HCT116 (cell line): ENCODE measurements at regions not wholly inside any gene's neighbourhood (a gene's known extent, or its start where the extent isn't known, plus 50 kb on each side); places are given as distances from the start of the nearest gene placed in this dataset.

Experiments used
- ATAC-seq: fragments of 200-7000 bp; cut with Tn5 transposase; 2 replicates; pipeline ENCODE4 v1.9.1; 2020; ENCODE audit warnings: mild to moderate bottlenecking, moderate library complexity
- BruUV-seq: library from RNA; stranded (reverse); fragments of 400-500 nt; replicated peaks from 2 replicates; lab custom pipeline; 2021; lab: Mats Ljungman, UMichigan
- CTCF ChIA-PET: fragments of 300-600 bp; sonication (Branson Sonifier 250); formaldehyde crosslinking; loops from one replicate; lab custom pipeline; 2021; ENCODE audit warnings: antibody characterized with exemption; lab: Charles Lee
- POLR2A ChIA-PET: fragments of 300-600, 350-600 bp; sonication (Branson Sonifier 250); formaldehyde crosslinking; loops from one replicate; lab custom pipeline; 2021; ENCODE audit warnings: antibody characterized with exemption; lab: Charles Lee
- RAD21 ChIA-PET, 2 experiments: fragments of 300-600 bp; sonication (Branson Sonifier 250); formaldehyde crosslinking; loops; one replicate each; lab custom pipeline; 2023; ENCODE audit warnings: low total read pairs in 2 of 2; ENCODE audit not compliant: uncharacterized antibody in 2 of 2, unreplicated experiment in 2 of 2, low non-redundant PET in 1 of 2; lab: Charles Lee
- DNase-seq: peaks from one replicate; pipeline ENCODE4 v3.0.0-alpha.2; 2010; ENCODE audit warnings: low read depth, low spot score
- H2AFZ ChIP-seq: fragments of 200-600 bp; shearing (Covaris generic), sonication (generic); 2 replicates; pipeline ENCODE4 v1.6.1; 2017; ENCODE audit warnings: low read depth, mixed run types, mixed read lengths, antibody characterized with exemption, low read length; ENCODE audit not compliant: poor library complexity, severe bottlenecking
- H3K27ac ChIP-seq: 2 replicates; pipeline ENCODE4 v1.5.1; 2012; ENCODE audit warnings: low read depth, low read length
- H3K27me3 ChIP-seq: fragments of 200-600 bp; sonication (generic); 2 replicates; pipeline ENCODE4 v1.6.1; 2016; ENCODE audit warnings: mixed run types, low read length, mixed read lengths; ENCODE audit not compliant: insufficient read depth
- H3K36me3 ChIP-seq, 2 experiments: fragments of 200-500 bp in 1 of 2; fragments of 200-600 bp in 1 of 2; sonication (Bioruptor generic) in 1 of 2; sonication (generic) in 1 of 2; 2 replicates each; pipeline versions ENCODE4 v1.5.1 to v1.6.1; 2014 to 2016; ENCODE audit warnings: low read length in 2 of 2, inconsistent platforms in 1 of 2, mixed read lengths in 1 of 2, mixed run types in 1 of 2; ENCODE audit not compliant: insufficient read depth in 2 of 2, control insufficient read depth in 1 of 2
- H3K4me1 ChIP-seq, 2 experiments: fragments of 200-600 bp in 1 of 2; sonication (generic) in 1 of 2; 2 replicates each; pipeline versions ENCODE4 v1.5.1 to v1.6.1; 2012 to 2017; ENCODE audit warnings: low read length in 2 of 2, inconsistent platforms in 1 of 2, mild to moderate bottlenecking in 1 of 2, mixed read lengths in 1 of 2, mixed run types in 1 of 2, moderate library complexity in 1 of 2; ENCODE audit not compliant: insufficient read depth in 2 of 2, control insufficient read depth in 1 of 2
- H3K4me2 ChIP-seq: fragments of 200-600 bp; sonication (generic); 2 replicates; pipeline ENCODE4 v1.6.1; 2017; ENCODE audit warnings: mixed run types, low read length, mixed read lengths
- H3K4me3 ChIP-seq, 2 experiments: fragments of 200-600 bp in 1 of 2; sonication (generic) in 1 of 2; replicated peaks in 1 of 2; 2 replicates each; pipeline ENCODE4 v1.5.1; 2011 to 2016; ENCODE audit warnings: low read length in 2 of 2, control low read depth in 1 of 2, low read depth in 1 of 2, mild to moderate bottlenecking in 1 of 2, mixed read lengths in 1 of 2, mixed run types in 1 of 2
- H3K79me2 ChIP-seq: fragments of 200-600 bp; sonication (generic); 2 replicates; pipeline ENCODE4 v1.6.1; 2017; ENCODE audit warnings: mild to moderate bottlenecking, mixed run types, low read length, moderate library complexity, mixed read lengths; ENCODE audit not compliant: insufficient read depth
- H3K9ac ChIP-seq: fragments of 200-600 bp; sonication (generic); 2 replicates; pipeline ENCODE4 v1.6.1; 2016; ENCODE audit warnings: low read length, mixed read lengths
- H3K9me2 ChIP-seq: fragments of 200-600 bp; sonication (generic), shearing (Covaris generic); 2 replicates; pipeline ENCODE4 v1.6.1; 2017; ENCODE audit warnings: mixed run types, mild to moderate bottlenecking, moderate library complexity; ENCODE audit not compliant: insufficient read depth
- H3K9me3 ChIP-seq, 2 experiments: fragments of 200-500 bp in 1 of 2; fragments of 200-600 bp in 1 of 2; sonication (Bioruptor generic) in 1 of 2; sonication (generic) in 1 of 2; 2 replicates each; pipeline ENCODE4 v1.6.1; 2014 to 2017; ENCODE audit warnings: low read length in 2 of 2, mixed read lengths in 2 of 2, inconsistent platforms in 1 of 2, low read depth in 1 of 2, mild to moderate bottlenecking in 1 of 2, mixed run types in 1 of 2, moderate library complexity in 1 of 2; ENCODE audit not compliant: control insufficient read depth in 1 of 2, insufficient read depth in 1 of 2
- H4K20me1 ChIP-seq: fragments of 200-600 bp; sonication (generic), shearing (Covaris generic); 2 replicates; pipeline ENCODE4 v1.6.1; 2017; ENCODE audit warnings: mixed run types, mild to moderate bottlenecking, moderate library complexity; ENCODE audit not compliant: insufficient read depth
- CEBPB ChIP-seq: IDR thresholded peaks from 2 replicates; pipeline ENCODE4 v1.6.1; 2012; ENCODE audit warnings: low read depth
- EGR1 ChIP-seq: IDR thresholded peaks from 2 replicates; pipeline ENCODE4 v1.6.1; 2012; ENCODE audit warnings: low read depth
- ELF1 ChIP-seq: IDR thresholded peaks from 2 replicates; pipeline ENCODE4 v1.6.1; 2012; ENCODE audit warnings: low read depth, borderline replicate concordance
- EZH2phosphoT487 ChIP-seq: fragments of 200-600 bp; IDR thresholded peaks from 2 replicates; pipeline ENCODE4 v1.6.1; 2018; ENCODE audit warnings: antibody characterized with exemption, borderline replicate concordance
- FOSL1 ChIP-seq: IDR thresholded peaks from 2 replicates; pipeline ENCODE4 v1.6.1; 2012; ENCODE audit warnings: low read depth
- REST ChIP-seq: IDR thresholded peaks from 2 replicates; pipeline ENCODE4 v1.6.1; 2012; ENCODE audit warnings: low read depth
- SIN3A ChIP-seq: IDR thresholded peaks from 2 replicates; pipeline ENCODE4 v1.6.1; 2012; ENCODE audit warnings: low read depth
- SP1 ChIP-seq: IDR thresholded peaks from 2 replicates; pipeline ENCODE4 v1.6.1; 2012; ENCODE audit warnings: low read depth
- SRF ChIP-seq: IDR thresholded peaks from 2 replicates; pipeline ENCODE4 v1.6.1; 2012; ENCODE audit warnings: low read depth
- ZBTB33 ChIP-seq: IDR thresholded peaks from 2 replicates; pipeline ENCODE4 v1.6.1; 2011; ENCODE audit warnings: mild to moderate bottlenecking, low read length, moderate library complexity; ENCODE audit not compliant: insufficient replicate concordance; ENCODE audit errors: extremely low read depth
- intact Hi-C: fragments of 100-400 bp; cut with micrococcal nuclease; formaldehyde crosslinking; loops from 2 replicates; pipeline ENCODE4 v1.10.0; 2022

GRCh38 chr2:118530976-118531375 lies 316.5 kb downstream of the EN1 start:
- DNase-seq (peak; percentile 4), ATAC-seq (no peak; the same call in 1 of the 2 replicates)
- BruUV-seq = no TSS peak
- ChIA-PET POLR2A (no interaction called here), CTCF (no interaction called here), RAD21 (no interaction called here)
- H2AFZ ChIP-seq = no peak overlapping the region
- H3K79me2 ChIP-seq = no peaks in the 10 kb centered on the region
- no peaks in the 10 kb centered on the region for H3K36me3 ChIP-seq
- H3K27me3 ChIP-seq = no peaks in the 10 kb centered on the region
- no peak overlapping the region for H3K4me3 ChIP-seq
- H3K4me2 ChIP-seq = 0 out of 2 replicates have a peak overlapping the region, but pooled peaks have one; percentile 2
- intact Hi-C loops = no loop called here
- no peaks in the 10 kb centered on the region for H3K9me3 ChIP-seq
- H3K9me2 ChIP-seq = no peaks in the 10 kb centered on the region
- no peaks in the 10 kb centered on the region; the same call in 1 of the 2 replicates for H4K20me1 ChIP-seq
- H3K9ac ChIP-seq = no peak overlapping the region
- peaks cover 0 to 9% of the 10 kb centered on the region in 2 experiments; a peak in 2 of 4 replicates for H3K4me1 ChIP-seq
- TF ChIP-seq ZBTB33 (no peak), FOSL1 (no peak), SIN3A (no peak), REST (no peak), CEBPB (no peak), SP1 (no peak), SRF (no peak), ELF1 (no peak), EGR1 (no peak), EZH2phosphoT487 (no peak)
- no peak overlapping the region for H3K27ac ChIP-seq
